H1 (cell line): ENCODE measurements at regions not wholly inside any gene's neighbourhood (a gene's known extent, or its start where the extent isn't known, plus 50 kb on each side); places are given as distances from the start of the nearest gene placed in this dataset.

ENCODE experiments used
- CTCF ChIA-PET: fragments of 300-600 bp; sonication (Branson Sonifier 250); formaldehyde crosslinking; loops from one replicate; lab custom pipeline; 2021; ENCODE audit not compliant: partially characterized antibody; lab: Charles Lee
- POLR2A ChIA-PET: fragments of 300-600 bp; sonication (Branson Sonifier 250); formaldehyde crosslinking; loops from one replicate; lab custom pipeline; 2021; ENCODE audit warnings: inconsistent platforms; ENCODE audit not compliant: partially characterized antibody; lab: Charles Lee
- DNase-seq, 2 experiments: peaks; one replicate each; pipeline versions ENCODE4 v3.0.0 to v3.0.0-alpha.2; 2010 to 2022; ENCODE audit warnings: low spot score in 2 of 2, low read depth in 1 of 2, mixed read lengths in 1 of 2
- FAIRE-seq: peaks from 2 replicates; lab custom pipeline; 2011; peaks lifted over from hg19 to GRCh38; lab: Jason Lieb, UNC
- H2AFZ ChIP-seq: 2 replicates; pipeline ENCODE4 v1.8.1; 2012; ENCODE audit warnings: low read length, inconsistent platforms
- H2AK5ac ChIP-seq: 2 replicates; pipeline ENCODE4 v1.6.1; 2013; ENCODE audit warnings: low read depth, low read length
- H2BK120ac ChIP-seq: replicated peaks from 2 replicates; pipeline ENCODE3; 2013; ENCODE audit warnings: low read depth, low read length, inconsistent platforms
- H2BK12ac ChIP-seq: 2 replicates; pipeline ENCODE4 v1.6.1; 2013; ENCODE audit warnings: low read depth, low read length
- H2BK15ac ChIP-seq: 2 replicates; pipeline ENCODE4 v1.6.1; 2013; ENCODE audit warnings: low read length
- H2BK20ac ChIP-seq: 2 replicates; pipeline ENCODE4 v1.6.1; 2013; ENCODE audit warnings: low read length
- H2BK5ac ChIP-seq: 2 replicates; pipeline ENCODE4 v1.6.1; 2013; ENCODE audit warnings: low read depth, low read length
- H3K14ac ChIP-seq: 2 replicates; pipeline ENCODE4 v1.6.1; 2013; ENCODE audit warnings: inconsistent platforms; ENCODE audit not compliant: insufficient read length
- H3K18ac ChIP-seq: 2 replicates; pipeline ENCODE4 v1.6.1; 2013; ENCODE audit warnings: low read length; ENCODE audit errors: extremely low read depth
- H3K23ac ChIP-seq: 2 replicates; pipeline ENCODE4 v1.6.1; 2013; ENCODE audit warnings: inconsistent platforms; ENCODE audit not compliant: insufficient read length
- H3K23me2 ChIP-seq: 2 replicates; pipeline ENCODE4 v1.6.1; 2013; ENCODE audit warnings: low read depth, low read length
- H3K27ac ChIP-seq: 2 replicates; pipeline ENCODE4 v1.6.1; 2011; ENCODE audit warnings: low read depth, low read length, inconsistent platforms
- H3K27me3 ChIP-seq, 4 experiments: replicated peaks in 1 of 4; 1 replicate in 1 of 4; 2 replicates in 3 of 4; pipeline versions ENCODE4 v1.6.1 to v1.8.1; 2011 to 2013; ENCODE audit warnings: low read length in 3 of 4, mild to moderate bottlenecking in 3 of 4, inconsistent platforms in 2 of 4, mixed read lengths in 2 of 4, moderate library complexity in 1 of 4; ENCODE audit not compliant: control insufficient read depth in 3 of 4, insufficient read depth in 3 of 4; ENCODE audit errors: extremely low read depth in 1 of 4
- H3K36me3 ChIP-seq, 4 experiments: 2 replicates each; pipeline versions ENCODE4 v1.6.1 to v1.8.1; 2011 to 2013; ENCODE audit warnings: mild to moderate bottlenecking in 4 of 4, low read length in 3 of 4, moderate library complexity in 2 of 4, control low read depth in 1 of 4, inconsistent platforms in 1 of 4; ENCODE audit not compliant: insufficient read depth in 4 of 4, control insufficient read depth in 2 of 4
- H3K4ac ChIP-seq: replicated peaks from 2 replicates; pipeline ENCODE3; 2013; ENCODE audit warnings: low read length, low read depth, mixed read lengths, inconsistent platforms; ENCODE audit not compliant: insufficient read length
- H3K4me1 ChIP-seq, 4 experiments: replicated peaks in 1 of 4; 1 replicate in 1 of 4; 2 replicates in 3 of 4; pipeline versions ENCODE4 v1.6.1 to v1.8.1; 2011 to 2013; ENCODE audit warnings: low read length in 3 of 4, inconsistent platforms in 2 of 4, mixed read lengths in 1 of 4; ENCODE audit not compliant: insufficient read depth in 4 of 4, control insufficient read depth in 3 of 4
- H3K4me2 ChIP-seq, 2 experiments: 2 replicates each; pipeline versions ENCODE4 v1.6.1 to v1.8.1; 2011 to 2013; ENCODE audit warnings: low read depth in 2 of 2, low read length in 2 of 2, control low read depth in 1 of 2, inconsistent platforms in 1 of 2, mild to moderate bottlenecking in 1 of 2; ENCODE audit not compliant: insufficient read depth in 1 of 2
- H3K4me3 ChIP-seq, 4 experiments: fragments of 200-600, 300-600 bp in 1 of 4; sonication (generic), shearing (Covaris generic), sonication (Bioruptor Twin) in 1 of 4; 2 replicates each; pipeline versions ENCODE4 v1.5.1 to v1.8.1; 2011 to 2016; ENCODE audit warnings: low read length in 4 of 4, low read depth in 3 of 4, control low read depth in 2 of 4, inconsistent platforms in 2 of 4, mild to moderate bottlenecking in 2 of 4, mixed read lengths in 1 of 4, moderate library complexity in 1 of 4; ENCODE audit not compliant: insufficient read depth in 2 of 4; ENCODE audit errors: extremely low read depth in 1 of 4
- H3K56ac ChIP-seq: replicated peaks from 2 replicates; pipeline ENCODE3; 2013; ENCODE audit warnings: low read depth, mild to moderate bottlenecking, mixed read lengths, low read length, inconsistent platforms; ENCODE audit not compliant: insufficient read length
- H3K79me1 ChIP-seq: 2 replicates; pipeline ENCODE4 v1.6.1; 2013; ENCODE audit warnings: low read depth, low read length, control low read depth
- H3K79me2 ChIP-seq, 2 experiments: 2 replicates each; pipeline versions ENCODE4 v1.6.1 to v1.8.1; 2012 to 2013; ENCODE audit warnings: low read length in 2 of 2, mild to moderate bottlenecking in 2 of 2, inconsistent platforms in 1 of 2; ENCODE audit not compliant: insufficient read depth in 2 of 2, control insufficient read depth in 1 of 2
- H3K9ac ChIP-seq, 4 experiments: replicated peaks in 1 of 4; 1 replicate in 1 of 4; 2 replicates in 3 of 4; pipeline versions ENCODE4 v1.6.1 to v1.8.1; 2011 to 2013; ENCODE audit warnings: low read depth in 3 of 4, low read length in 3 of 4, control low read depth in 2 of 4, mild to moderate bottlenecking in 2 of 4, moderate library complexity in 2 of 4, inconsistent platforms in 1 of 4; ENCODE audit errors: extremely low read depth in 1 of 4
- H3K9me3 ChIP-seq, 2 experiments: 2 replicates each; pipeline versions ENCODE4 v1.6.1 to v1.8.1; 2012 to 2013; ENCODE audit warnings: mild to moderate bottlenecking in 2 of 2, moderate library complexity in 2 of 2, control low read depth in 1 of 2, inconsistent platforms in 1 of 2, low read depth in 1 of 2, low read length in 1 of 2, mixed read lengths in 1 of 2; ENCODE audit not compliant: insufficient read depth in 2 of 2
- H4K20me1 ChIP-seq, 2 experiments: replicated peaks in 1 of 2; 2 replicates each; pipeline versions ENCODE3 to v1.8.1; 2011 to 2013; ENCODE audit warnings: inconsistent platforms in 2 of 2, low read length in 2 of 2, mild to moderate bottlenecking in 1 of 2; ENCODE audit not compliant: insufficient read depth in 2 of 2, control insufficient read depth in 1 of 2
- H4K5ac ChIP-seq: 2 replicates; pipeline ENCODE4 v1.6.1; 2013; ENCODE audit warnings: low read length, low read depth, mixed read lengths, inconsistent platforms; ENCODE audit not compliant: insufficient read length
- H4K8ac ChIP-seq: 2 replicates; pipeline ENCODE4 v1.8.0; 2013; ENCODE audit warnings: mild to moderate bottlenecking, moderate library complexity, low read length, inconsistent platforms; ENCODE audit not compliant: insufficient read depth; ENCODE audit errors: extremely low read depth
- H4K91ac ChIP-seq: replicated peaks from 2 replicates; pipeline ENCODE3; 2013; ENCODE audit warnings: low read length, mixed read lengths, inconsistent platforms; ENCODE audit not compliant: insufficient read length
- FOSL1 ChIP-seq: IDR thresholded peaks from 2 replicates; pipeline ENCODE4 v1.6.1; 2011; ENCODE audit warnings: mild to moderate bottlenecking, low read depth, low read length, moderate library complexity; ENCODE audit not compliant: insufficient read depth
- GABPA ChIP-seq: IDR thresholded peaks from 2 replicates; pipeline ENCODE4 v1.6.1; 2011; ENCODE audit warnings: mild to moderate bottlenecking, low read length, moderate library complexity, borderline replicate concordance; ENCODE audit not compliant: insufficient read depth
- KDM4A ChIP-seq: IDR thresholded peaks from one replicate; pipeline ENCODE4 v1.7.1; 2012; ENCODE audit warnings: low read depth, mild to moderate bottlenecking, moderate library complexity, low read length, inconsistent platforms; ENCODE audit not compliant: severe bottlenecking
- POLR2A ChIP-seq, 2 experiments: IDR thresholded peaks; 1 replicate in 1 of 2; 2 replicates in 1 of 2; pipeline ENCODE4 v1.6.1; 2011; ENCODE audit warnings: low read depth in 2 of 2, low read length in 2 of 2, mild to moderate bottlenecking in 2 of 2; ENCODE audit errors: control extremely low read depth in 1 of 2
- WGBS, 2 experiments: shearing (Covaris generic) in 1 of 2; methylation state at CpG; one replicate each; pipeline versions ENCODE4 v1.1.6 to v1.1.7; 2013 to 2015; ENCODE audit warnings: low lambda C conversion rate in 2 of 2, mixed read lengths in 2 of 2, inconsistent platforms in 1 of 2, low coverage in 1 of 2, missing lambda C conversion rate in 1 of 2; ENCODE audit not compliant: insufficient replicate concordance in 2 of 2, insufficient coverage in 1 of 2, insufficient read length in 1 of 2; ENCODE audit errors: extremely low coverage in 1 of 2, missing lambda C conversion rate in 1 of 2; 5-methylcytosine and 5-hydroxymethylcytosine counted together

GRCh38 chr9:111162026-111162425 lies 123.8 kb upstream of the LPAR1 start:
- no peak overlapping the region for H2BK5ac ChIP-seq
- ChIA-PET POLR2A (no interaction called here), CTCF (interaction anchor here (0.6 to 1.4 kb wide), 2 partner anchors 29 to 32 kb away, joined by 3 to 5 read pairs; no protein-coding TSS in a partner anchor)
- no peaks in the 10 kb centered on the region for H3K79me1 ChIP-seq
- H4K91ac ChIP-seq = no peak overlapping the region
- H3K27ac ChIP-seq = no peak overlapping the region
- H3K27me3 ChIP-seq = no peaks in the 10 kb centered on the region
- H4K8ac ChIP-seq = no peak overlapping the region
- H3K9ac ChIP-seq = no peak overlapping the region
- H2AK5ac ChIP-seq = no peak overlapping the region
- no peaks in the 10 kb centered on the region for H3K36me3 ChIP-seq
- H3K23ac ChIP-seq = no peak overlapping the region
- H2BK15ac ChIP-seq = no peak overlapping the region
- no peak overlapping the region for H3K4ac ChIP-seq
- FAIRE-seq (no peak), DNase-seq (no peak)
- no peak overlapping the region for H3K4me2 ChIP-seq
- no peaks in the 10 kb centered on the region for H3K79me2 ChIP-seq
- H3K14ac ChIP-seq = no peak overlapping the region
- no peak overlapping the region for H2AFZ ChIP-seq
- H3K4me3 ChIP-seq = no peak overlapping the region
- no peak overlapping the region for H2BK20ac ChIP-seq
- no peaks in the 10 kb centered on the region for H3K4me1 ChIP-seq
- no peak overlapping the region for H3K56ac ChIP-seq
- no peaks in the 10 kb centered on the region for H3K23me2 ChIP-seq
- WGBS, 2 experiments = 90% methylated on average over 3 of the region's 3 CpGs; no CpG with 5 or more reads in 1 of the 2 experiments
- no peaks in the 10 kb centered on the region for H3K9me3 ChIP-seq
- no peaks in the 10 kb centered on the region for H4K20me1 ChIP-seq
- TF ChIP-seq FOSL1 (no peak), KDM4A (no peak), GABPA (no peak), POLR2A (IDR thresholded peaks at IDR 0.05; ENCODE audit: control extremely low read depth in 1 of 2, low read depth in 2 of 2, low read length in 2 of 2) (no peak)
- H2BK12ac ChIP-seq = no peak overlapping the region
- no peak overlapping the region for H2BK120ac ChIP-seq
- no peak overlapping the region for H3K18ac ChIP-seq
- H4K5ac ChIP-seq = no peak overlapping the region
